ENCODE measurements at regions not wholly inside any gene's neighbourhood (a gene's known extent, or its start where the extent isn't known, plus 50 kb on each side); places are given as distances from the start of the nearest gene placed in this dataset.
A peak's percentile ranks its signal among the peaks of the same experiment; 100 is the strongest.

DNA sequence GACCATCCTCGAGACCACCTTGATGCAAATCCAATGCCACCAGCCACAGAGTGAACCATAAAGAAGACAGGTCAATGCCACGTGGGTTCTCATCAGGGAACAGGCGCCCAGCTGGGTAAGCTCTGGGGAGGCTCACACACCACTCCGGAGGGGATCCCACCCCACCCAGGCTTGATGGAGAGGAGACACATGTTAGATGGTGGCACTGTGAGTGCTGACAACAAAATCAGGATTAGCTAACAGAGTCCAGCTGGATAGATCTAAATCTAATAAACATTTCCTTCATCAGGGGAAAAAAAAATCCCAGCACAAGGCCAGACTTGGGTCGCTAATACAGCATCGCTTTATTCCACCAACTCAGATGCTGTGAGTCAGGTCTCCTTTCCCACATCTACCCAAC is 132.2 kb upstream of the TNR start:
- Histone ChIP-seq H3K27ac (no peak overlapping the region), H3K4me3 (no peak overlapping the region), H3K4me1 (ENCODE audit: control insufficient read depth in 1 of 2, low read depth in 2 of 2) (peaks cover 11 to 52% of the 10 kb centered on the region in 2 donors), H3K9me3 (no peaks in the 10 kb centered on the region), H3K27me3 (replicated peaks; ENCODE audit: insufficient read depth) (no peaks in the 10 kb centered on the region), H3K36me3 (no peaks in the 10 kb centered on the region)
- TF ChIP-seq, protein P1, sequence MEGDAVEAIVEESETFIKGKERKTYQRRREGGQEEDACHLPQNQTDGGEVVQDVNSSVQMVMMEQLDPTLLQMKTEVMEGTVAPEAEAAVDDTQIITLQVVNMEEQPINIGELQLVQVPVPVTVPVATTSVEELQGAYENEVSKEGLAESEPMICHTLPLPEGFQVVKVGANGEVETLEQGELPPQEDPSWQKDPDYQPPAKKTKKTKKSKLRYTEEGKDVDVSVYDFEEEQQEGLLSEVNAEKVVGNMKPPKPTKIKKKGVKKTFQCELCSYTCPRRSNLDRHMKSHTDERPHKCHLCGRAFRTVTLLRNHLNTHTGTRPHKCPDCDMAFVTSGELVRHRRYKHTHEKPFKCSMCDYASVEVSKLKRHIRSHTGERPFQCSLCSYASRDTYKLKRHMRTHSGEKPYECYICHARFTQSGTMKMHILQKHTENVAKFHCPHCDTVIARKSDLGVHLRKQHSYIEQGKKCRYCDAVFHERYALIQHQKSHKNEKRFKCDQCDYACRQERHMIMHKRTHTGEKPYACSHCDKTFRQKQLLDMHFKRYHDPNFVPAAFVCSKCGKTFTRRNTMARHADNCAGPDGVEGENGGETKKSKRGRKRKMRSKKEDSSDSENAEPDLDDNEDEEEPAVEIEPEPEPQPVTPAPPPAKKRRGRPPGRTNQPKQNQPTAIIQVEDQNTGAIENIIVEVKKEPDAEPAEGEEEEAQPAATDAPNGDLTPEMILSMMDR (IDR thresholded peaks at IDR 0.05) = no peak
- no peak for DNase-seq (ENCODE audit: low spot score)
- no peak for ATAC-seq (ENCODE audit: insufficient number of reproducible peaks, low FRiP score, low read depth)

DNA sequence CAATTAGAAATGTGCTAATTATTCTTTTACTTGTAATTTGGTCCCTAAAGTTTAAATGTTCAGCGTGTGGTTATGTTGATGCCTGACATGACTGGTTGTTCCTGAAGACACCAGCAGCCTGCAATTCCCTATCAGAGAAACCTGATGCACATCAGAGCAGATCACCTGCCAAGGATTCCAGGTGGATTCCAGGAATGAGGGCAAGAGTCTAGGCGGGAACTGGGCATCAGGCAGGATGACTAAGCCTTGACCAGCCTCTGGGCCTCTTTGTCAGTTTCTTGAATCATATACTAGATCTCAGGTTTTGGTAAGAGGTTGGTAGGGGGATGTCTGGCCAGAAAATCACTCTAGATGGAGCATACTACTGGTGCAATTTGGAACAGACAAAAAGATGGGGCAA is 130.7 kb upstream of the TNR start:
- no peak for ATAC-seq (ENCODE audit: insufficient number of reproducible peaks, low FRiP score, low read depth)
- no peak overlapping the region for H3K27ac ChIP-seq
- TF ChIP-seq, protein P1 (IDR thresholded peaks at IDR 0.05) = no peak

DNA sequence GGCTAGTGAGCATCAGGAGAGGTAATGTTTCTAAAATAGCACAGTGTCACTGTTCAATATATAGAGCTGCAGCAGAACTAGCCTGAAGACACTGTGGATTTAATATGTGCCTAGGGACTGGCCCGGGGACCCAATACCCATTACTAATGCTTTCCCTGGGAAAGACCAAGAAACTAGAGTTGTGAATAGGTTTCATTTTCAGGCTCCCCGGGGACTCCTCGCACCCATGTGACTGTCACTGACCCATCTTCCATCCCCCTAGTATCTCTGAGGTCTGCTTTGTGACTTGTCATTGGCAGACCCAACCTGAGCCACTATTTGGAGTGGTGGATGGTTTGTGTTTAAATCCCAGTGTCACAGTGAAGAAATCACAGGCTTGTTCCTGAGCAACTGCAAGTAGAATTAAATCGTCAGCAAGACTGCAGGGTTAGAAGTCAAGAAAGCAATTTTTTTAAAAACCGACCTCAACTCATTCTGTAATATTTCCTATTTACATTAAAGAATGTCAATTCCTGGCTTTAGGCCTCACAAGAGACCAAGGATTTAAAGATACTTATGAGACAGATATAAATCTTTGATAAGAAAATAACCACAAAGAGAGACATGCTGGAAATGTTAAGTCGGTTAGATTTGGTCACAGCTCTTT is 130.0 kb upstream of the TNR start:
- no peak overlapping the region for H3K4me3 ChIP-seq
- TF ChIP-seq, protein P1 (IDR thresholded peaks at IDR 0.05) = no peak
- H3K4me1 ChIP-seq (ENCODE audit: control insufficient read depth in 1 of 2, low read depth in 2 of 2) = peaks cover 5 to 35% of the 10 kb centered on the region in 2 donors
- no peaks in the 10 kb centered on the region for H3K9me3 ChIP-seq
- H3K27ac ChIP-seq = no peak overlapping the region
- H3K27me3 ChIP-seq (replicated peaks; ENCODE audit: insufficient read depth) = no peaks in the 10 kb centered on the region
- H3K36me3 ChIP-seq = no peaks in the 10 kb centered on the region
- DNase-seq (ENCODE audit: low spot score) (no peak), ATAC-seq (ENCODE audit: insufficient number of reproducible peaks, low FRiP score, low read depth) (no peak)

More for the DNA sequence above, 130.7 kb upstream of the TNR start:
- Histone ChIP-seq H3K9me3 (no peaks in the 10 kb centered on the region), H3K27me3 (replicated peaks; ENCODE audit: insufficient read depth) (no peaks in the 10 kb centered on the region), H3K4me1 (ENCODE audit: control insufficient read depth in 1 of 2, low read depth in 2 of 2) (peaks cover 7 to 41% of the 10 kb centered on the region in 2 donors), H3K4me3 (no peak overlapping the region), H3K36me3 (no peaks in the 10 kb centered on the region)
- no peak for DNase-seq (ENCODE audit: low spot score)

DNA sequence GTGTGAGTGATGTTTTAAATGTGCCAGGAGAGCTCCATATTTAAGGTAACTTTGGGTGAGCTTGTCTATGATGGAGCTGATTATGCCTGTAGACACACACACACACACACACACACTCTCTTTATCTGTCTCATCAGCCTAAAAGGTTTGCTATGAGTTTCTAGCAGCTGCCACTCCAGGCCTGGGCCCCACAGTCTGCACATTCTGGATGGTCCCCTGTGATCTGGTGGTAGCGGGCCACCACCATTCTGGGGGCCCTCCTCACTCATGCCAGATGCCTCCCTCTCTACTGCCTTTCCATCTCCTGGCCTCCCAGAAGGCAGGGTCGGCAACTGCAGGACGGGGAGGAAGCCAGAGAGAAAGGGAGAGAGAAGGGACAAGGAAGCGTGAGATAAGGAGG is 129.2 kb upstream of the TNR start:
- TF ChIP-seq, protein P1 (IDR thresholded peaks at IDR 0.05) = no peak
- Histone ChIP-seq H3K27ac (no peak overlapping the region), H3K36me3 (no peaks in the 10 kb centered on the region), H3K27me3 (replicated peaks; ENCODE audit: insufficient read depth) (no peaks in the 10 kb centered on the region), H3K9me3 (no peaks in the 10 kb centered on the region), H3K4me1 (ENCODE audit: control insufficient read depth in 1 of 2, low read depth in 2 of 2) (peaks cover 5 to 30% of the 10 kb centered on the region in 2 donors), H3K4me3 (no peak overlapping the region)
- ATAC-seq (ENCODE audit: insufficient number of reproducible peaks, low FRiP score, low read depth) (no peak), DNase-seq (ENCODE audit: low spot score) (no peak)

DNA sequence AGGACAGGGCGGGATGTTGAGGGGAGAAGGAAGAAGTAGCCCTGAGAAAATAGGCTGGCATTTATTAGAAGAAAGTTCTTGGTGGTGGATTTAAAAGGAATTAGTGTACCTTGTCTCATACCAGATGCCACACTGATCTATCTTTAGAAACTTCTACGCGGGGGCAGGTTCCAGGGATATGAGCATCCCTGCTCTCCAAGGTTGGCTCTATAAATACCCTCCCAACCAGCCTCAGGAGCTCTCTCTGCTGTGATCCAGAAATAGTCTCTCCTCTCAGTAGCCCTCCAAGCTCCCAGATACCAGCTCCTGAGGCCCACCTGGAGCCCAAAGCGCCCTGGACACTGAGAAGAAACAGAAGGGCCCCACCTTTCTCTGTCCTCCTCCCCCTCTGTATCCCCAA is 128.3 kb upstream of the TNR start:
- H3K9me3 ChIP-seq = no peaks in the 10 kb centered on the region
- ATAC-seq (ENCODE audit: insufficient number of reproducible peaks, low FRiP score, low read depth) (no peak), DNase-seq (ENCODE audit: low spot score) (no peak)
- no peaks in the 10 kb centered on the region for H3K36me3 ChIP-seq
- H3K27ac ChIP-seq = peak overlapping the region in 1 of 2 donors; percentile 20
- no peaks in the 10 kb centered on the region for H3K27me3 ChIP-seq (replicated peaks; ENCODE audit: insufficient read depth)
- H3K4me1 ChIP-seq (ENCODE audit: control insufficient read depth in 1 of 2, low read depth in 2 of 2) = peaks cover 0 to 20% of the 10 kb centered on the region in 2 donors
- TF ChIP-seq, protein P1 (IDR thresholded peaks at IDR 0.05) = no peak
- H3K4me3 ChIP-seq = no peak overlapping the region

Data from thoracic aorta (tissue), 2 donors.